Hepatocyte (in vitro differentiated cells): ENCODE measurements at regions not wholly inside any gene's neighbourhood (a gene's known extent, or its start where the extent isn't known, plus 50 kb on each side); places are given as distances from the start of the nearest gene placed in this dataset.

Experiments
- CTCF ChIP-seq: fragments of 200-600 bp; sonication (generic); IDR thresholded peaks from 2 replicates; pipeline ENCODE4 v1.5.1; 2016; ENCODE audit warnings: antibody characterized with exemption, mild to moderate bottlenecking; ENCODE audit not compliant: poor library complexity
- EZH2 ChIP-seq: fragments of 200-600 bp; sonication (generic); IDR thresholded peaks from 2 replicates; pipeline ENCODE4 v1.6.1; 2016; ENCODE audit warnings: antibody characterized with exemption, mild to moderate bottlenecking, borderline replicate concordance
- EZH2phosphoT487 ChIP-seq: fragments of 200-600 bp; sonication (generic); IDR thresholded peaks from one replicate; pipeline ENCODE4 v1.6.1; 2018; ENCODE audit warnings: antibody characterized with exemption, mild to moderate bottlenecking, low read depth, moderate library complexity; ENCODE audit not compliant: unreplicated experiment, severe bottlenecking

- no peak for TF ChIP-seq CTCF
- no peak for TF ChIP-seq EZH2
- TF ChIP-seq EZH2phosphoT487 = no peak
Measured at GRCh38 chr17:70017941-70018340, 57.1 kb upstream of the KCNJ16 start.
